C4-2B (cell line): ENCODE measurements at regions not wholly inside any gene's neighbourhood (a gene's known extent, or its start where the extent isn't known, plus 50 kb on each side); places are given as distances from the start of the nearest gene placed in this dataset.

Source experiments
- H3K27ac ChIP-seq: fragments of 450-650 bp; 2 replicates; pipeline ENCODE4 v1.5.1; 2017
- ZFX ChIP-seq: fragments of 450-650 bp; IDR thresholded peaks from 2 replicates; pipeline ENCODE4 v1.6.1; 2017
- TF ChIP-seq, protein P1 (sequence below): fragments of 450-650 bp; conservative IDR thresholded peaks from 2 replicates; pipeline ENCODE4 v1.5.1; 2017; ENCODE audit warnings: mild to moderate bottlenecking

DNA sequence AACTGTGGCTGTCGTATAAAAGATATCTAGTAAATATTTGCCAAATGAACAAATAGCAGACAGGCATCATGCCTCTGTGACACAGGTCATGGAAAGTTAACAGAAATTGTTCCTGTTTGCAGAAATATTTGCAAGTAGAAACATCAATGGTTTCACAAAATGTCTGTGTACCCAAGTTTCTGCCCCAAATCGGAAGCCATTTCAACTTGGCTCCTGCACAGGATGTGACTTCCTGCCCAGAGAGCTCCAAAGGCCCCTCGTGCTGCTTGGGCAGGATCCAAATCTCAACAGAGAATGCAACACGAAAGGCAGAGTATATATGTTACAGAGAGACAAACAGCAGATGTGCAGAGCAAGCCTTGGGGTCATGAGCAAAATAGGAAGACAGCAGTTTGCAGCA, 95.5 kb upstream of the SERP2 start:
- TF ChIP-seq ZFX = no peak
- TF ChIP-seq, protein P1, sequence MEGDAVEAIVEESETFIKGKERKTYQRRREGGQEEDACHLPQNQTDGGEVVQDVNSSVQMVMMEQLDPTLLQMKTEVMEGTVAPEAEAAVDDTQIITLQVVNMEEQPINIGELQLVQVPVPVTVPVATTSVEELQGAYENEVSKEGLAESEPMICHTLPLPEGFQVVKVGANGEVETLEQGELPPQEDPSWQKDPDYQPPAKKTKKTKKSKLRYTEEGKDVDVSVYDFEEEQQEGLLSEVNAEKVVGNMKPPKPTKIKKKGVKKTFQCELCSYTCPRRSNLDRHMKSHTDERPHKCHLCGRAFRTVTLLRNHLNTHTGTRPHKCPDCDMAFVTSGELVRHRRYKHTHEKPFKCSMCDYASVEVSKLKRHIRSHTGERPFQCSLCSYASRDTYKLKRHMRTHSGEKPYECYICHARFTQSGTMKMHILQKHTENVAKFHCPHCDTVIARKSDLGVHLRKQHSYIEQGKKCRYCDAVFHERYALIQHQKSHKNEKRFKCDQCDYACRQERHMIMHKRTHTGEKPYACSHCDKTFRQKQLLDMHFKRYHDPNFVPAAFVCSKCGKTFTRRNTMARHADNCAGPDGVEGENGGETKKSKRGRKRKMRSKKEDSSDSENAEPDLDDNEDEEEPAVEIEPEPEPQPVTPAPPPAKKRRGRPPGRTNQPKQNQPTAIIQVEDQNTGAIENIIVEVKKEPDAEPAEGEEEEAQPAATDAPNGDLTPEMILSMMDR = no peak
- H3K27ac ChIP-seq = no peak overlapping the region

DNA sequence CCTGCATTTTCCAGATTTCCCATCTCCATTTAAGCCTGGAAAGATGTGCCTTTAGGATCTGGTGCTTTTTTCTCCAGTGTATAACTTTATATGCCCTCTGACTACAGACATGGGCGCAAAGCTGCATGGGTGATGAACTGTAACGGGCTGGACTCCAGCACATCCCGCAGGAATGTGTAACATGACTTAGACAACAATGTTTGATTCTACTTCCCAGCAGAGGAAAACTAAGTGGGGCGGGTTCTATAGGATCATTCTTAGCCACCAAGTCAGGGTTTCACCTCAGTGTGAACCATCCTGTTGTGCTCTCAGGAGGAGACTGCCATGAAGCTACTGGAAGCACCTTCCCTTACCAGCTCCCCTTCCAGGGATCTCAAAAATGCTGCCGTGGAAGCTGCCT, 93.2 kb upstream of the SERP2 start:
- no peak overlapping the region for H3K27ac ChIP-seq
- no peak for TF ChIP-seq ZFX
- TF ChIP-seq, protein P1 = no peak

DNA sequence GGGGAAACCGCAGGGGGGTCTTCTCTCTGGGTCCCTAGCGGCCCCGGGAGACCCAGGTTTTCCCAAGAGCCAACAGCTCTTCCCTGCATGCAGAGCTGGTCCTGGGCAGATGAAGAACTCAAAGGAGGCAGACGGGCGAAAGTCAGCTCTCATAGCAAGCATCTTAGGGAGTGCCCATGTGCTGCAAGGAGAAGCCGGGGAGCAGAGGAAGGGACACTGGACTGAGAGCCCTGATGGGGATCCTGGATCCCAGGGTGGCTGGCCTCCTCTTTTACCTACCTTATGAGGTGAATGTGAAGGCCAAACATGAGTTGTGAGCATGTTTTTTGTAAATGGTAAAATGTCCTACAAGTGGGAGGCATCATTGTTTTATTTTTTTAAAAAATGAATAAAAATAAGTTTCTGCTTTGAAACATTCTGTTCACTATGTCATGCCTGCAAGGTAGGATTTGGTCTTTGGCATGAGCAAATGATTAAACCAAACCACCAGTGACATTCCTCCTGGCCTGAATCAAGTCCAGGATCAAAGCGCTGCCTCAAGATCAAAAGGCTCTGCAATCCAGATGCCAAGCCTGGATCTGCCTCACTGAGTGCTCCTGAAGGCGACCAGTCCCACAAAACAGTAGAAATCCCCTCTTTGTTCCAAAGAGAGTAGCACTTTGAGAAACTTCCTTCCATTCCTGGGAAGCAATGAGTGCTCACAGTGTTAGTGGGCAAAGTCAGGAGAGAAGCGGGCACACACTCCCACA, 92.2 kb upstream of the SERP2 start:
- no peak overlapping the region for H3K27ac ChIP-seq
- TF ChIP-seq, protein P1 = no peak
- TF ChIP-seq ZFX = no peak

DNA sequence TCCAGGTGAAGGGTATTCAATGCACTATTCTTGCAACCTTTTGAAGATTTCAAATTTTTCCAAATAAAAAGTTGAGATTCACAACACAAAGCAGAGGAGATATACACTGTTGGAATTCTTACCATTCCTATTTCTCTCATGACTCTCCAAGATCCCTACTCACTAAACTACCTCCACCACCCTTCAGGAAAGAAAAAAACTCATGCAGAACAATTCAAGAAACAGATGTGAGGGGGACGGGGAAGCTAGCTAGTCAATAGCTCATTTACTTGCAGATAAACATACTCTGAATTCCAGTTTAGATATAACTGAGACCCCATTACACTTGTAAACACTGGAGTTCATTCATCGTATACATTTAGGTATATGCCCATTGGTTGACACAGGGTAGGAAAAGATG, 90.0 kb upstream of the SERP2 start:
- TF ChIP-seq, protein P1 = no peak
- no peak for TF ChIP-seq ZFX

DNA sequence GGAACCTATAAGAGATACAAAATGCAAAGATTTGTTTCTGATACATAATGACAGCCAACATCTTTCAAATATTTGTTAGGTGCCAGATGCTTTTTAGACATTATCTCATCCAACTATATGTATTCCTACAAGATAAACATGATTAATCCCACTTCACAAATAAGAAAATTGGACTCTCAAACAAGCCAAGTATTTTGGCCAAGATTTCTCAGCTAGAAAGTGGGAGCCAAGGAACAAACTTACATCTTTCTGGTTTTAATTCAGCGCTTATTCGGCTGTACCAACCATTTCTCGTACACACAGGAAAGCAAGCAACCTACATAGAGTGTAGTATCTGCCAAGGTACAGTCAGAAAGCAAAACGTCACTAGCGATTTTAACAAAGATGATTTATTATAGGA, 85.7 kb upstream of the SERP2 start:
- TF ChIP-seq, protein P1 = no peak
- TF ChIP-seq ZFX = no peak
- no peak overlapping the region for H3K27ac ChIP-seq

More for the DNA sequence above, 90.0 kb upstream of the SERP2 start:
- no peak overlapping the region for H3K27ac ChIP-seq

DNA sequence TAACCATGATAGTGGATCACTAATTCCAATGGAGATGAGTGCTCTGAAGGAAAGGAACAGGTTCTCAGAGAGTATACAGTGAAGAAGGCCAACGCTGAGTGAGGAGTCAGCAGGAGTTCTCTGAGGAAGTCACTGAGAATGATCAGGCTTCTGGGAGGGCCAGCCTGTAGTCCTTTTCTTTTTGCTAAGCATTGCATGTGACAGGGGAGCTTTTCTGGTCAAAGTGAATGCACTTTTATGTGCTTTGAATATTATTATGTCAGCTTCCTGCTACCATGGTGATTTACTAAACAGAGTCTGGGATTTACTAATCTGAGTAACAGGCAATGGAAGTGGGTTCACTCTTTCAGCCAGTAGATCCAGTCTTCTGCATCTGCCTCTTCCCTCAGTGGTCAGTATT, 81.1 kb upstream of the SERP2 start:
- H3K27ac ChIP-seq = no peak overlapping the region
- no peak for TF ChIP-seq ZFX
- TF ChIP-seq, protein P1 = no peak

DNA sequence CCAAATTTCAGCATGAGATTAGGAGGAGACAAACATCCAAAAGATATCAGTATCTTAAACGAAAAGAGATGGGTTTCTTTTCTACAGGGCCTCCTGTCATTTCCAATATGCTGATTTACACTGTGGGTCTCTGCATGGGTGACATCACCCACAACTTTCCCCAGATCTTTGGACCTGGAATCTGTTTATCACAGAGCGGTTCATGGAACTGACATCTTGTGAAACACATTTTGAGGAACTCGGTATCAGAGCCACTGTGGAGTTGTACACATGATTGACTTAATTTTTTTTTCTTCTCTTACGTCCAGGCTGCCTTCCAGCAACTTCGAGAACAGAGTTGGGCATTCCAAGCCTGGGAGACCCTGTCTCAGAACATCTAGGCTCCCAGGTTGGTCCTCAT, 80.2 kb upstream of the SERP2 start:
- H3K27ac ChIP-seq = no peak overlapping the region
- TF ChIP-seq, protein P1 = no peak
- TF ChIP-seq ZFX = no peak
